HUES6 (cell line): ENCODE measurements at regions not wholly inside any gene's neighbourhood (a gene's known extent, or its start where the extent isn't known, plus 50 kb on each side); places are given as distances from the start of the nearest gene placed in this dataset.

ENCODE experiments used
- H3K27ac ChIP-seq: 2 replicates; pipeline ENCODE4 v1.7.0; 2013; ENCODE audit warnings: low read depth, mild to moderate bottlenecking, low read length, inconsistent platforms
- H3K27me3 ChIP-seq: 2 replicates; pipeline ENCODE4 v1.6.1; 2013; ENCODE audit warnings: low read length; ENCODE audit not compliant: control insufficient read depth, insufficient read depth
- H3K36me3 ChIP-seq: 2 replicates; pipeline ENCODE4 v1.6.1; 2013; ENCODE audit warnings: low read length; ENCODE audit not compliant: control insufficient read depth, insufficient read depth
- H3K4me1 ChIP-seq: 2 replicates; pipeline ENCODE4 v1.6.1; 2013; ENCODE audit warnings: low read length; ENCODE audit not compliant: control insufficient read depth, insufficient read depth
- H3K4me3 ChIP-seq: 2 replicates; pipeline ENCODE4 v1.5.1; 2013; ENCODE audit warnings: low read depth, low read length
- H3K9ac ChIP-seq: one replicate; pipeline ENCODE4 v1.6.1; 2013; ENCODE audit warnings: mild to moderate bottlenecking, low read length
- H3K9me3 ChIP-seq: 2 replicates; pipeline ENCODE4 v1.6.1; 2013; ENCODE audit warnings: low read depth, low read length; ENCODE audit not compliant: control insufficient read depth, insufficient read depth

GRCh38 chr13:29939158-29939557, 88.7 kb upstream of the UBL3 start:
- peaks cover 51% of the 10 kb centered on the region for H3K4me1 ChIP-seq
- H3K9ac ChIP-seq: no peak overlapping the region
- H3K36me3 ChIP-seq: no peaks in the 10 kb centered on the region
- no peaks in the 10 kb centered on the region for H3K9me3 ChIP-seq
- H3K27ac ChIP-seq: no peak overlapping the region
- H3K4me3 ChIP-seq: no peak overlapping the region
- peaks cover 5% of the 10 kb centered on the region; the same call in 1 of the 2 replicates for H3K27me3 ChIP-seq

- Histone ChIP-seq H3K36me3 (no peaks in the 10 kb centered on the region), H3K9ac (no peak overlapping the region), H3K4me3 (no peak overlapping the region), H3K4me1 (peaks cover 38% of the 10 kb centered on the region), H3K27me3 (peaks cover 5% of the 10 kb centered on the region; the same call in 1 of the 2 replicates), H3K27ac (no peak overlapping the region), H3K9me3 (no peaks in the 10 kb centered on the region)
Measured at GRCh38 chr13:29937841-29938240, 87.4 kb upstream of the UBL3 start.

GRCh38 chr13:29937379-29937778, 87.0 kb upstream of the UBL3 start:
- Histone ChIP-seq H3K27me3 (peaks cover 5% of the 10 kb centered on the region; the same call in 1 of the 2 replicates), H3K4me3 (no peak overlapping the region), H3K4me1 (peaks cover 33% of the 10 kb centered on the region), H3K36me3 (no peaks in the 10 kb centered on the region), H3K9me3 (no peaks in the 10 kb centered on the region), H3K27ac (no peak overlapping the region), H3K9ac (no peak overlapping the region)

DNA sequence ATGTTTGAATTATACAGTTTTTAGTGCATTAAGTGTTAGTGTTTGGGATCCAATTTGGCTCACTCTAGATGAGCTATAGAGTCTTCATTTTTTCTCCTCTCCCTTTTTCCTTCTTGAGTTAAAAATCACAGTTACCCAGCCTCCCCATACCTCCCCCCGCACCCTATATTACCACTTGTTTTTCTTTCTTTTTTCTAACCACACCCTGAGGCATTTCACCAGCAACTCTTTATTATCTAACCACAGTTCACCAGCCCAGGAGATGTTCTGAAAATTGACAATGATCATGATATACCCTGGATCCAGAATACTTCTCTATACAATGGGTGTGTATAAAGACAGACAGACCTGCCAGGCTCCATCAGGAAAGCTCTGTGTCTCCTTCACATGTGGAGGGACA, 86.5 kb upstream of the UBL3 start:
- Histone ChIP-seq H3K9me3 (no peaks in the 10 kb centered on the region), H3K27ac (no peak overlapping the region), H3K36me3 (no peaks in the 10 kb centered on the region), H3K9ac (no peak overlapping the region), H3K4me3 (no peak overlapping the region), H3K4me1 (peaks cover 29% of the 10 kb centered on the region), H3K27me3 (peaks cover 5% of the 10 kb centered on the region; the same call in 1 of the 2 replicates)

GRCh38 chr13:29936051-29936813, 85.8 kb upstream of the UBL3 start:
- no peaks in the 10 kb centered on the region for H3K36me3 ChIP-seq
- H3K27me3 ChIP-seq: 0 out of 2 replicates have a peak, but pooled peaks cover 5% of the 10 kb centered on the region
- no peak overlapping the region for H3K9ac ChIP-seq
- no peaks in the 10 kb centered on the region for H3K9me3 ChIP-seq
- no peak overlapping the region for H3K27ac ChIP-seq
- H3K4me1 ChIP-seq: peaks cover 29% of the 10 kb centered on the region
- H3K4me3 ChIP-seq: no peak overlapping the region

GRCh38 chr13:29935309-29935981, 85.0 kb upstream of the UBL3 start:
- peaks cover 29% of the 10 kb centered on the region for H3K4me1 ChIP-seq
- no peak overlapping the region for H3K4me3 ChIP-seq
- H3K36me3 ChIP-seq: no peaks in the 10 kb centered on the region
- H3K9ac ChIP-seq: no peak overlapping the region
- H3K27ac ChIP-seq: no peak overlapping the region
- H3K27me3 ChIP-seq: 0 out of 2 replicates have a peak, but pooled peaks cover 5% of the 10 kb centered on the region
- H3K9me3 ChIP-seq: no peaks in the 10 kb centered on the region

DNA sequence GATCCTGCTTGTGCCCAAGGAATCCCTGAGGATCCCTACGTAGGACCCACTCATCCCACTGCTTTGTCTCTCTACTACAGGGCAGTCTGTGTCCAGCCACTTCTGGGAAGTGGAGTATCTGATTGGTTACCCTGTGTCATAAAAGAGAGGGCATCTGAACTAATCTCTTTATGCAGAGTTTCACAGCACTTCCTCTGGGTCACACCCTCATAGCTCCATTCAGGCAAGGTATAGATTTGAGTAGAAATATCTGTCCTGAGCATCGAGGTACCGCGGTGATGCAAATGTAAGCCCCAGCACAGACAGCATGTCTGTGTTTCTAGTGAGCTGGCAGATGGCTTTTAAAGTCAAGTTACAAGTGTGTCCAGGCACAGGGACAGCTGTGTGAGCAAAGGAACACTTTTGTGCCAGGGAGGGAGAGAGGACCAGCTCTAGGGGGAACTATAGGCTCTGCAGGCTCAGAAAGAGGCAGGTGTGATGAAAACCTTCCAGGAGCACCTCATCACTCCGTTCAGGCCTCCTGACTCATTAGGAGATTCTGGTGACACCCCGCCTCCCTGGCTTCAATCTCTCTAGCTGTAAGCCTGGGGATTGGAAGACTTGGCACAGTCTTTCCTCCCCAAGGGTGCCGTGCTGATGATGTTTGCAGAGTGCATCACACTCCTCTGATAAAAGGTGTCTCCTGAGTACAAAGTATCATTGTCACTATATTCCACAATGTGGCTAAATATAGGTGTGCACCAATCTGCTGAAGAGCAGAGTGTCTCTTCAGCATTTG, 84.3 kb upstream of the UBL3 start:
- Histone ChIP-seq H3K27me3 (0 out of 2 replicates have a peak, but pooled peaks cover 5% of the 10 kb centered on the region), H3K27ac (no peak overlapping the region), H3K4me1 (peaks cover 29% of the 10 kb centered on the region), H3K9ac (no peak overlapping the region), H3K4me3 (no peak overlapping the region), H3K9me3 (0 out of 2 replicates have a peak, but pooled peaks cover 2% of the 10 kb centered on the region), H3K36me3 (no peaks in the 10 kb centered on the region)

DNA sequence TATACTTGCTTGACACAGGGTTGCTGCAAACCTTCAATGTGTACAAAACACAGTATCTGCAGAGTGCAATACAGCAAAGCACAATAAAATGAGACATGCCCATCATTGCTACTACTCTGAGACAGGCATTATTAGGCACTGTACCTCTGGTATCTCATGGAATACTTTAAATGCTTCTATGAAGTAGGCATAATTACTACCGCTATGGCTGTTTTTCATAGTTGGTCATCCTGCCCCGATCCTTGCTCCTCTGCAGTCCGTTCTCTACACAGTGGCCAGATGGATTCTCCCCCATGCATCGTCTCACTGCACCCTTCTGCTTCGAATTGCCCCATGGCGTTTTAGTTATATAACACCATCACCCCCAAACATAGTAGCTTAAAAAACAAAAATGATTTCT, 83.0 kb upstream of the UBL3 start:
- Histone ChIP-seq H3K27me3 (0 out of 2 replicates have a peak, but pooled peaks cover 5% of the 10 kb centered on the region), H3K27ac (no peak overlapping the region), H3K4me3 (no peak overlapping the region)

GRCh38 chr13:29931696-29932095, 81.3 kb upstream of the UBL3 start:
- H3K27ac ChIP-seq: no peak overlapping the region
- H3K9ac ChIP-seq: no peak overlapping the region
- H3K27me3 ChIP-seq: 0 out of 2 replicates have a peak, but pooled peaks cover 4% of the 10 kb centered on the region
- H3K9me3 ChIP-seq: 0 out of 2 replicates have a peak, but pooled peaks cover 2% of the 10 kb centered on the region
- H3K4me3 ChIP-seq: no peak overlapping the region
- H3K36me3 ChIP-seq: no peaks in the 10 kb centered on the region
- peaks cover 17% of the 10 kb centered on the region for H3K4me1 ChIP-seq

More for the DNA sequence above, 83.0 kb upstream of the UBL3 start:
- Histone ChIP-seq H3K9ac (no peak overlapping the region), H3K36me3 (no peaks in the 10 kb centered on the region), H3K4me1 (peaks cover 22% of the 10 kb centered on the region), H3K9me3 (0 out of 2 replicates have a peak, but pooled peaks cover 2% of the 10 kb centered on the region)

DNA sequence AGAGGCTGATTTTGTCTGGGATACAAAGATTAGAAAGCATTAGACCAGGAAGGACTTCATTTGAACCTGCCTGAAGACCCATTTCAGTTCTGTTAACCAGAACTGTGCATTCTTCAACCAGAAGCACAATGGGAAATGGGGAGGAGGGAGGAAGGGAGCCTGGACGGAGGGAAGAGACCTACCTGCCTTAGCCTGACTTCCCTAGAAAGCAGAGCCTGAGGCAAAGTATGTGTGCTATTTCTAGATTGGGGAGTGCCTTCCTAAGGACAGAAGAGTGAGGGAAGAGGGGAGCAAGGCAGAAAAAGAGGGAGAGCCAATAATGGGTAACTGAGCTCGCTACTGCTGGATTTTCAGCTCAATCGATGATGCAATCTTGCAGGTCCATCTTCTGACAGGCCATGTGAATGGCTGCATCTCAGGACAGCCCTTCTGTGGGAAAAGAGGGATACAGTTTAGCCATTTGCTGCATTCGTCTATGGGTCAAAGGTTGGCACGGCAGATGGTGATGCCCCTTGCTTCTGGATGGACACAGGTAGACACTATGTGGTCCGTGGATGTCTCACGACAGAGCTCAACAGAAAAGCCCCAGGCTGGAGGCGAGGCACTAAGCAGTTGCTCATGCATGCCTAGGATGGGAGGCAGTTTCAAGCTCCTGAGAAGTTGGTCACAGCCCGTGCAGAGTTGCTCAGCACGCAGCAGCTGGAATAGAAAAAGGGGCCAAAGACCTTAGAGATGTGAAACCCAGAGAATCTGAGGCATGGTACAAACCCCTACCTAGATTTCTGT, 78.8 kb upstream of the UBL3 start:
- H3K36me3 ChIP-seq: no peaks in the 10 kb centered on the region
- H3K27me3 ChIP-seq: peaks cover 4% of the 10 kb centered on the region; the same call in 1 of the 2 replicates

More for the DNA sequence above, 78.8 kb upstream of the UBL3 start:
- no peak overlapping the region for H3K4me3 ChIP-seq
- H3K9ac ChIP-seq: no peak overlapping the region
- H3K27ac ChIP-seq: no peak overlapping the region
- peaks cover 9% of the 10 kb centered on the region for H3K4me1 ChIP-seq
- H3K9me3 ChIP-seq: 0 out of 2 replicates have a peak, but pooled peaks cover 2% of the 10 kb centered on the region
